GM19043 (cell line): ENCODE measurements at regions not wholly inside any gene's neighbourhood (a gene's known extent, or its start where the extent isn't known, plus 50 kb on each side); places are given as distances from the start of the nearest gene placed in this dataset.
"Not testable (repeated sequence)": the region's sequence is repeated elsewhere in the genome, so short reads cannot be mapped to it uniquely, and the experiment has no call there.

ENCODE experiments used
- ATAC-seq: cut with Tn5 transposase; IDR thresholded peaks from one replicate; pipeline ENCODE4 v1.9.1; 2021; ENCODE audit warnings: low read depth; ENCODE audit not compliant: unreplicated experiment

DNA sequence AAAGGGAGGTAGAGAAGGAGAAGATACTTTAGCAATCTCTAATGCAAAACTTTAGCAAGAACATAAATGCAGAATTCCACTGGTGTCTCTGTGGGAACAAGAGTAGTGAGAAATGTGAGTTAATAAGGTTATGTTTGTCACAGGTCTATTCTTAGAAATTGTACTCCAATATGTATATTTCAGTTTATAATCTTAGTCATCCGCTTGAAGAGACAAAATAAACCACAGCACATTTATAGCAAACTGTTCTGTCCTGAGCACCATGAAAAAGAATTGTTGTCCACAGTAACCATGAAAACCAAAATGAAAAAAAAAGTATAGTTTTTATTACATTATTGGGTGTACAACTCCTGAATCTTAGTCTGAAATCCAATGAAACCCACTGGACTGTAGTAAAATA, 93.6 kb upstream of the TSLP start:
- no peak for ATAC-seq

DNA sequence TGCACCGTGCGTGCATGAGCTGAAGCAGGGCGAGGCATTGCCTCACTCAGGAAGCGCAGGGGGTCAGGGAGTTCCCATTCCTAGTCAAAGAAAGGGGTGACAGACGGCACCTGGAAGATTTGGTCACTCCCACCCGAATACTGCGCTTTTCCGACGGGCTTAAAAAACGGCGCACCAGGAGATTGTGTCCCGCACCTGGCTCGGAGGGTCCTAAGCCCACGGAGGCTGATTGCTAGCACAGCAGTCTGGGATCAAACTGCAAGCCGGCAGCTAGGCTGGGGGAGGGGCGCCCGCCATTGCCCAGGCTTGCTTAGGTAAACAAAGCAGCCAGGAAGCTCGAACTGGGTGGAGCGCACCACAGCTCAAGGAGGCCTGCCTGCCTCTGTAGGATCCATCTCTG, 85.6 kb upstream of the TSLP start:
- not testable (repeated sequence) for ATAC-seq

DNA sequence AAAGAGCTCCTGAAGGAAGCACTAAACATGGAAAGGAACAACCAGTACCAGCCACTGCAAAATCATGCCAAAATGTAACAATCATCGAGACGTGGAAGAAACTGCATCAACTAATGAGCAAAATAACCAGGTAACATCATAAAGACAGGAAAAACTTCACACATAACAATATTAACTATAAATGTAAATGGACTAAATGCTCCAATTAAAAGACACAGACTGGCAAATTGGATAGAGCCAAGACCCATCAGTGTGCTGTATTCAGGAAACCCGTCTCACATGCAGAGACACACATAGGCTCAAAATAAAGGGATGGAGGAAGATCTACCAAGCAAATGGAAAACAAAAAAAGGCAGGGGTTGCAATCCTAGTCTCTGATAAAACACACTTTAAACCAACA, 83.9 kb upstream of the TSLP start:
- ATAC-seq: not testable (repeated sequence)

DNA sequence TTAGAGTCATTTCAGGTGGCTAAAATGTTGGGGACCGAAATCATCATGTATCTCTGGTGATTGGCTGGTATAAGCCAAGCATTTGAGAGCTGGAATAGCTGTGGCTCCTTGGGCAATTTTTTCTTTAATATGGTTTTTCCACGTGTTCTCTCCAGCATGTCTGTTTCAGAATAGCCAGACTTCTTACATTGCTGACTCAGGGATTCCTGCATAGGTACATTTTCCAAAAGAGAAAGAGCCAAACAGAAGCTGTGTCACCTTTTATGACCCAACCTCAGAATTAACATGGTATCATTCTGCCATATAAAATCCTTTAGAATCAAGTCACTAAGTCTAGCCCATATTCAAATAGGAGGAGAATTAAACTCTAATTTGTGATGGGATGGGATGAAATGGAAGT, 74.8 kb upstream of the TSLP start:
- ATAC-seq: no peak

DNA sequence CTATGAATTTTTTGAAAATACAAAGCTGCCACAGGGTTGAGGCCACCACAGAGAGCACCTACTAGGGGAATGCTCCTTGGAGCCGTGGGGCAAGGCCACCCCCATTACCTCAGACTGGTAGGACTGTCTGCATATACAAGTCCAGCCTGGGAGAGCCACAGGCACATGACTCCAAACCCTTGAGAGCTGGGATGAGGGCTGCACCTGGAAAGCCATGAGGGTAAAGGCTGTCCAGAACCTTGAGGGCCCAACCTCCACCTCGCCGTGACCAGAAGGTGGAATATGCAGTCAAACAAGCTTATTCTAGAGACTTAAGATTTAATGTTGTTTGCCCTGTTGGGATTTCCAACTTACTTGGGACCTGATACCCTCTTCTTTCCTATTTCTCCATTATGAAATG, 69.5 kb upstream of the TSLP start:
- ATAC-seq: no peak

DNA sequence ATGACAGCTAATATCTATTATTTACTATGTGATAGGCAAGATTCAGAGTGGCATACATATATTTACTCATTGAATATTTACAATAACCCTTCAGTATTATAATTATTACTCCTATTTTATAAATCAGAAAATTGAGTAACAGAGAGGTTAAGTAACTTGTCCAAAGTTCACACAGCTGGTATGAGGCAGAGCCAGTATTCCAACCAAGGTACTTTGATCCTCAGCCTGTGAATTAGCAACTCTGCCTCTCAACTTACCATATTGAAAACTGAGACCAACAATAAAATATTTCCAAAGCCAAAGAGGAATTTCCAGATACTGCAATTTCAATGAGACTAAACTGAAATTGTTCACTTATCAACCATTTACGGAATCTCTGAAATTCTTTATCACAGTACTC, 67.9 kb upstream of the TSLP start:
- no peak for ATAC-seq

DNA sequence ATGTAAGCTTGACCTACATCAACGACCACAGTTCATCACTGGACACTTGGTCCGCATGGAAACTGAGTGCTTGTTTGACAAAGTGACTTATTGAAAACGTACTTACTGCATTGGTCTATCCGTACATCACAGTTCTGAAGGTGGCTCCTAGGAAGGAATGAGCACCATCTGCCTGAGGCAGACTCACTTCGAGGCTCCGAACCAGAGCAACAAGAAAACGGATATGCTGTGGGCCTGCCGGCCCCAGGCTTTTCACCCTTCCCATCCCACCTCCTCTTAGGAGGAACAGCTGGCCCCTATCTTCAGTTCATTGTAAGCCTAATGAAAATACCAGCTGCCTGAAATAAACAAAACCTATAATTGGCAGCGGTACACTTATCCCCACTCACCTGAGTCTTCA, 67.2 kb upstream of the TSLP start:
- ATAC-seq: no peak

DNA sequence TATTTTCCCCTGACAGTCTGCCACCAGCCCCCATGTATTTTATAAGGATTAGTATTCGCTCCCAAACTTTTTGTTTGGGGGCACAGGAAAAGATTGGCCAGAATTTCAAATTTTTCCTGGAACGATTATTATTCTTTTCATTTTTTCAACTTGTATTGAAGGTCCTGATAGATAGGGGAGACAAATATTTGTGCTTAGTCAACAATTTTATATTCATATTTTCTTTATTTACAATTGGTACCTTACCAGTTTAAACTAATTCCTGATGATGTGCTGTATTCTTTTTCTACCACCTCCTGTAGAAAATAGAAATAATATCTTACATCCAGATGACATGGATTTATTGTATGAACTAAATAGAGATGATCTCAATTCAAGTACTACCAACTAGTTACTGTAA, 60.7 kb upstream of the TSLP start:
- no peak for ATAC-seq

DNA sequence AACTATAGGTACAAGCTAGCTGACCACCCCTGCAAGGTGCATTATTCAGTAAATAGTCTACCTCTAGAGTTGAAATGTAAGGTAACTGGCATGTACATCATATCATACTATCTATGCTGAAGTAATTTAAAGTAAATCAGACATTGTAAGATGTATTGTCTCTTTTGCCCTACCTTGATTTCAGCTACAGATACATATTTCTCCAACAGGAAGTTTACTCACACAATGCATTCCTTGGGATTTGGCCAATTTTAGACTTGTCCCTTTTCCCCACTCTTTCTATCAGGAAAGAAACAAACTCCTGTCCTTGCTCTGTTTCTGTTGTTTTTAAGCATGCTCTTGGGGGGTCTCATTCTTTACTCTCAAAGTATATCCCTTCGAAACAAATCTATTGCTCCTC, 58.5 kb upstream of the TSLP start:
- ATAC-seq: no peak

DNA sequence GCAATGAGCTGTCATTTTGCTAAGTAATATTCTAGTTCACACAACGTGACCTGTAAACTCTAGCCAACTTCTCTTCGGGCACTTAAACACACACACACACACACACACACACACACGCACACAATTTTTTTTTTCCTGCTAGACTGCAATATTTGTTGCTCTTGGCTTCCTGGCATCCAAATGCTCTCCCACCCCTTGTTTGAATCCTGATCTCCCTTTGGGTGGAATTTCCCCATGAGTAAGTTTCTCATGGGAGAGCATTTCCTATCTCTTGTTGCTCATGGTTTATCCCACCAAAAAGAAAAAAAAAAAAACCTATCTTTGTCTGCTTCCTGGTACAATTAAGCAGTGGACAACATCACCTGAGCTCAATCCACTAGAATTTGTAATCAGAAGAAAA, 54.7 kb upstream of the TSLP start:
- ATAC-seq: no peak

DNA sequence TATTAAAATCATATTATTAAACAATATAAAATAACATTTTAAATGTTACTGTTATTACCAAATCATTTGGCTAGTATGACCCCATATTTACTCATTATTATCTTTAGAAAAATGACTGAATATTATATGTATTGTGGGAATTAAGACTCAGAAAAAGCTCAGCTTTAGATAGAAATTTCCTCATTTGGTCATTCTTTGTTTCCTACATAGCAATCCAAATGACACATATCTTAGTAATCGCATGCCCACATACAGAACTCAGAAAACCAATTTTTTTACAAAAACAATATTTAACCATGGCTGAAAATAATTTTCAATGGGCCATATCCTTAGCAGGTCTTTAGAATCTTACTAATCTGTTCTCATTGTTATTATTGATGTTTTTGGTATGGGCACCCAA, 53.8 kb upstream of the TSLP start:
- ATAC-seq: no peak
